ENCODE measurements at regions not wholly inside any gene's neighbourhood (a gene's known extent, or its start where the extent isn't known, plus 50 kb on each side); places are given as distances from the start of the nearest gene placed in this dataset.

DNA sequence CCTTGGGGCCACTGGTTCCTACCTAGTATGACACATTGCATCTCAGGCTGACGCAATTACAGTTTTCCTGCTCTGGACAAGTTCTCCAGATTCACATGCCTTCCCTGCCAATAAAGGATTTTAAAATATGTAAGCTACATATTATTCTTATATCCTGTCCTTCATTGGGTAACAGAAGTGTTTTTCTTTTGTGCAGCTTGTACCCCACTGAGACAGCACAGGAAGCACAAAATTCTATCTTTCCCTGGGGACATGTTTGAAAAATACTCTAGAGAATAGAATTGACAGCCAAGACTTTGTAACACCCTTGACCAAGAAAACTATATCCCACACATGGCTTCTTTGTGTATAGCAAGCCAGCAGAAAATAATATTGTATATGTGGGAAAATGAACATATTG is 456.8 kb downstream of the MAFB start:
- TF ChIP-seq CTCF (conservative IDR thresholded peaks at IDR 0.05 in 1 of 2, IDR thresholded peaks at IDR 0.05 in 1 of 2; ENCODE audit: extremely low read depth in 1 of 2, insufficient read depth in 1 of 2, low read depth in 1 of 2, low read length in 2 of 2): no peak
- no peak for TF ChIP-seq EZH2 (IDR thresholded peaks at IDR 0.05; ENCODE audit: borderline replicate concordance, low read length)
